ENCODE measurements at regions not wholly inside any gene's neighbourhood (a gene's known extent, or its start where the extent isn't known, plus 50 kb on each side); places are given as distances from the start of the nearest gene placed in this dataset.

DNA sequence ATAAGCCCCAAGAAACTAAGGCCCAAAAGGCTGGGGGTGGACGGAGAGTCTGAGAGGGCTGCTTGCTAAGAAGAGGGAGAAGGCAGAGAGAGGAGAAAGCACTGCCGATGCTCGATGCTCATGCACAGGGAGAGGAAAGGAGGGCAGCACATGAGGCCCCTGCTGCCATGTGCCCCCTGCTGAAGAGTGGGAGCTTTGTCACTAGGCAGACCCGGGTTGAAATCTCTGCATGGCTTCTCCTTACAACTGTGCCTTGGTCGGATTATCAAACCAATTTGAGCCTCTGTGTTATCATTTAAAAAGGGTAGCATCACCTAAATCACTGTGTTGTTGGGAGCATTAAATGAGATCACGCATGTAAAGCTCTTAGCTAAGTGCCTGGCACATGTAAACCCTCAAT lies 330.5 kb downstream of the NXPE2 start:
- no TSS peak for BruUV-seq (replicated peaks)
- H3K36me3 ChIP-seq (ENCODE audit: control insufficient read depth in 2 of 2, insufficient read depth in 2 of 2, low read length in 1 of 2), result no peaks in the 10 kb centered on the region
- H3K4me2 ChIP-seq (ENCODE audit: control insufficient read depth, insufficient read depth), result no peak overlapping the region
- H2AFZ ChIP-seq (ENCODE audit: control insufficient read depth, low read depth, low read length), result no peak overlapping the region
- DNase-seq (ENCODE audit: low read depth, low spot score) (no peak), FAIRE-seq (no peak), ATAC-seq (no peak)
- H4K20me1 ChIP-seq (ENCODE audit: control insufficient read depth, insufficient read depth), result no peaks in the 10 kb centered on the region
- no peaks in the 10 kb centered on the region for H3K9me3 ChIP-seq (replicated peaks; ENCODE audit: control insufficient read depth, insufficient read depth, low read length)
- WGBS (ENCODE audit: insufficient coverage, insufficient replicate concordance, low lambda C conversion rate, missing lambda C conversion rate), result 10% methylated on average over 6 of the region's 6 CpGs
- no peak for TF ChIP-seq SUPT20H (IDR thresholded peaks at IDR 0.05; ENCODE audit: borderline replicate concordance, control insufficient read depth, low read depth, low read length)
- TF ChIP-seq, protein P1, sequence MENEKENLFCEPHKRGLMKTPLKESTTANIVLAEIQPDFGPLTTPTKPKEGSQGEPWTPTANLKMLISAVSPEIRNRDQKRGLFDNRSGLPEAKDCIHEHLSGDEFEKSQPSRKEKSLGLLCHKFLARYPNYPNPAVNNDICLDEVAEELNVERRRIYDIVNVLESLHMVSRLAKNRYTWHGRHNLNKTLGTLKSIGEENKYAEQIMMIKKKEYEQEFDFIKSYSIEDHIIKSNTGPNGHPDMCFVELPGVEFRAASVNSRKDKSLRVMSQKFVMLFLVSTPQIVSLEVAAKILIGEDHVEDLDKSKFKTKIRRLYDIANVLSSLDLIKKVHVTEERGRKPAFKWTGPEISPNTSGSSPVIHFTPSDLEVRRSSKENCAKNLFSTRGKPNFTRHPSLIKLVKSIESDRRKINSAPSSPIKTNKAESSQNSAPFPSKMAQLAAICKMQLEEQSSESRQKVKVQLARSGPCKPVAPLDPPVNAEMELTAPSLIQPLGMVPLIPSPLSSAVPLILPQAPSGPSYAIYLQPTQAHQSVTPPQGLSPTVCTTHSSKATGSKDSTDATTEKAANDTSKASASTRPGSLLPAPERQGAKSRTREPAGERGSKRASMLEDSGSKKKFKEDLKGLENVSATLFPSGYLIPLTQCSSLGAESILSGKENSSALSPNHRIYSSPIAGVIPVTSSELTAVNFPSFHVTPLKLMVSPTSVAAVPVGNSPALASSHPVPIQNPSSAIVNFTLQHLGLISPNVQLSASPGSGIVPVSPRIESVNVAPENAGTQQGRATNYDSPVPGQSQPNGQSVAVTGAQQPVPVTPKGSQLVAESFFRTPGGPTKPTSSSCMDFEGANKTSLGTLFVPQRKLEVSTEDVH (IDR thresholded peaks at IDR 0.05; ENCODE audit: low read depth, partially characterized antibody), result no peak
- no peak for TF ChIP-seq POLR2AphosphoS5 (IDR thresholded peaks at IDR 0.05; ENCODE audit: low read length)
- TF ChIP-seq NR2C2 (IDR thresholded peaks at IDR 0.05; ENCODE audit: borderline replicate concordance, control insufficient read depth, insufficient read length, low read depth), result no peak
- no peak for TF ChIP-seq SPI1 (IDR thresholded peaks at IDR 0.05; ENCODE audit: borderline replicate concordance, insufficient read depth, low read depth, low read length)
- TF ChIP-seq RAD21 (IDR thresholded peaks at IDR 0.05; ENCODE audit: insufficient read depth, low read depth, low read length), result no peak
- no peak for TF ChIP-seq JUND (IDR thresholded peaks at IDR 0.05; ENCODE audit: low read depth, low read length)
- no peak for TF ChIP-seq CHD4 (IDR thresholded peaks at IDR 0.05)
- no peak for TF ChIP-seq EP300 (IDR thresholded peaks at IDR 0.05; ENCODE audit: borderline replicate concordance in 1 of 2, control insufficient read depth in 1 of 2, low read depth in 2 of 2, low read length in 2 of 2)
- TF ChIP-seq SMAD5 (IDR thresholded peaks at IDR 0.05; ENCODE audit: low read depth), result no peak
- no peak for TF ChIP-seq ETV6 (conservative IDR thresholded peaks at IDR 0.05 in 1 of 2, IDR thresholded peaks at IDR 0.05 in 1 of 2; ENCODE audit: borderline replicate concordance in 1 of 2, low read depth in 1 of 2)
- TF ChIP-seq RAD51 (IDR thresholded peaks at IDR 0.05), result no peak
- TF ChIP-seq EGR1 (IDR thresholded peaks at IDR 0.05; ENCODE audit: borderline replicate concordance in 1 of 2, low read depth in 2 of 2, low read length in 2 of 2), result no peak
- TF ChIP-seq, protein P2, sequence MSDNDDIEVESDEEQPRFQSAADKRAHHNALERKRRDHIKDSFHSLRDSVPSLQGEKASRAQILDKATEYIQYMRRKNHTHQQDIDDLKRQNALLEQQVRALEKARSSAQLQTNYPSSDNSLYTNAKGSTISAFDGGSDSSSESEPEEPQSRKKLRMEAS (IDR thresholded peaks at IDR 0.05; ENCODE audit: low read depth, low read length), result no peak
- TF ChIP-seq ZNF274 (IDR thresholded peaks at IDR 0.05; ENCODE audit: insufficient read depth, insufficient read length), result no peak
- H3K27me3 ChIP-seq (replicated peaks in 1 of 2; ENCODE audit: control insufficient read depth in 2 of 2, insufficient read depth in 2 of 2, low read length in 1 of 2), result no peaks in the 10 kb centered on the region; a peak in 1 of 4 replicates
- no peaks in the 10 kb centered on the region for H3K79me2 ChIP-seq (ENCODE audit: control insufficient read depth, insufficient read depth, low read length)
- in situ Hi-C loops (cut with MboI) (no loop called here), intact Hi-C loops (cut with micrococcal nuclease; ENCODE audit: unreplicated experiment) (no loop called here)
- SMC1A ChIA-PET (ENCODE audit: uncharacterized antibody, unreplicated experiment), result no interaction called here
- POLR2A ChIA-PET, result no interaction called here
- H3K4me3 ChIP-seq, result no peak overlapping the region
- RAD21 ChIA-PET (ENCODE audit: unreplicated experiment), result no interaction called here
- H3K4me1 ChIP-seq (ENCODE audit: control insufficient read depth, insufficient read depth, low read length), result no peaks in the 10 kb centered on the region
- no peak overlapping the region for H3K9ac ChIP-seq (ENCODE audit: control insufficient read depth, insufficient read depth, low read length)
- H3K27ac ChIP-seq (ENCODE audit: control insufficient read depth, insufficient read depth), result no peak overlapping the region
- CTCF ChIA-PET, result no interaction called here

All from GM12878 (cell line).